Peyer's patch (tissue), 4 donors: ENCODE measurements at regions not wholly inside any gene's neighbourhood (a gene's known extent, or its start where the extent isn't known, plus 50 kb on each side); places are given as distances from the start of the nearest gene placed in this dataset.

Experiments used
- DNase-seq, 3 donors: peaks; one replicate each; pipeline ENCODE4 v3.0.0-alpha.2; 2017 to 2019
- H3K27ac ChIP-seq, 4 donors: fragments of 200-600 bp; sonication (generic); one replicate each; pipeline ENCODE4 v1.5.1; 2016 to 2019
- H3K27me3 ChIP-seq, 2 donors: fragments of 200-600 bp; sonication (generic); one replicate each; pipeline ENCODE4 v1.5.1; 2019
- H3K36me3 ChIP-seq, 3 donors: fragments of 200-600 bp; sonication (generic); one replicate each; pipeline ENCODE4 v1.5.1; 2016 to 2019
- H3K4me1 ChIP-seq, 4 donors: fragments of 200-600 bp; sonication (generic); one replicate each; pipeline ENCODE4 v1.5.1; 2016 to 2019
- H3K4me3 ChIP-seq, 4 donors: fragments of 200-600 bp; sonication (generic); 1 replicate in 3 of 4; 2 replicates in 1 of 4; pipeline ENCODE4 v1.5.1; 2016 to 2019; ENCODE audit warnings: mild to moderate bottlenecking in 1 of 4
- H3K9me3 ChIP-seq, 4 donors: fragments of 200-600 bp; sonication (generic); one replicate each; pipeline ENCODE4 v1.5.1; 2016 to 2019; ENCODE audit warnings: mild to moderate bottlenecking in 1 of 4
- CTCF ChIP-seq, 6 experiments: fragments of 450-650 bp in 4 of 6; fragments of 200-600 bp in 2 of 6; sonication (generic) in 1 of 6; IDR thresholded peaks; one replicate each; pipeline ENCODE4 v1.5.1; 2017 to 2019; ENCODE audit warnings: antibody characterized with exemption in 6 of 6, mild to moderate bottlenecking in 3 of 6, moderate library complexity in 1 of 6
- POLR2A ChIP-seq, 2 donors: fragments of 450-650 bp; IDR thresholded peaks; one replicate each; pipeline ENCODE4 v1.5.1; 2017; ENCODE audit warnings: antibody characterized with exemption in 2 of 2, mild to moderate bottlenecking in 2 of 2, moderate library complexity in 2 of 2

DNA sequence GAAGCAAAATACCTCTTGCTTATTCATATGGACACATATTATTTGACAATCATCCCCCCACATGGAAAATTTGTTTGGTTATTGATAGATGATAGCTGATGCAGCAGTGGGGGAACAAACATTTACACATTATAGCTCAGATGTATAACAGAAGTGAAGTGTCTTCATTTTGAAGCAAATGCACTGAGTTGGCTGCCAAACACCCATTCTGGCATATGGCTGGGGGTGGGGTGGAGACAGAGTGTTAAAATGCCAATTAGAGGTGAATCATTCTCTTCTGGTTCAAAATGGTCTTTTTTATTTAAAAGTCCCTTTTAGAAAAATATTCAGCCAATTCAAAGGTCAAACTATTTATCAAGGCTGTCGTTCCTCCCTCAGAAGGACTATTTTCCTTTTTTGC lies 157.3 kb upstream of the TRPC6 start:
- H3K36me3 ChIP-seq, result no peaks in the 10 kb centered on the region
- no peaks in the 10 kb centered on the region for H3K9me3 ChIP-seq
- DNase-seq, result no peak
- no peak overlapping the region for H3K27ac ChIP-seq
- no peak overlapping the region for H3K4me3 ChIP-seq
- no peaks in the 10 kb centered on the region for H3K27me3 ChIP-seq
- H3K4me1 ChIP-seq, result no peaks in the 10 kb centered on the region
- TF ChIP-seq CTCF (IDR thresholded peaks at IDR 0.05), result no peak
- no peak for TF ChIP-seq POLR2A (IDR thresholded peaks at IDR 0.05)

- Histone ChIP-seq H3K36me3 (no peaks in the 10 kb centered on the region), H3K27ac (no peak overlapping the region), H3K9me3 (no peaks in the 10 kb centered on the region), H3K4me1 (no peaks in the 10 kb centered on the region), H3K4me3 (no peak overlapping the region), H3K27me3 (no peaks in the 10 kb centered on the region)
- no peak for DNase-seq
- TF ChIP-seq POLR2A (IDR thresholded peaks at IDR 0.05) (no peak), CTCF (IDR thresholded peaks at IDR 0.05) (no peak)
Observed at GRCh38 chr11:101738452-101738851, 154.6 kb upstream of the TRPC6 start.

- Histone ChIP-seq H3K36me3 (no peaks in the 10 kb centered on the region), H3K27ac (no peak overlapping the region), H3K4me1 (no peaks in the 10 kb centered on the region), H3K4me3 (no peak overlapping the region), H3K27me3 (no peaks in the 10 kb centered on the region), H3K9me3 (no peaks in the 10 kb centered on the region)
- TF ChIP-seq CTCF (IDR thresholded peaks at IDR 0.05) (no peak), POLR2A (IDR thresholded peaks at IDR 0.05) (no peak)
- DNase-seq, result no peak
Observed at GRCh38 chr11:101729406-101730078, 145.7 kb upstream of the TRPC6 start.

- TF ChIP-seq CTCF (IDR thresholded peaks at IDR 0.05), result no peak
- TF ChIP-seq POLR2A (IDR thresholded peaks at IDR 0.05), result no peak
- Histone ChIP-seq H3K27ac (no peak overlapping the region), H3K36me3 (no peaks in the 10 kb centered on the region), H3K9me3 (no peaks in the 10 kb centered on the region), H3K4me3 (no peak overlapping the region), H3K4me1 (no peaks in the 10 kb centered on the region), H3K27me3 (no peaks in the 10 kb centered on the region)
- DNase-seq, result no peak
Observed at GRCh38 chr11:101727451-101727850, 143.6 kb upstream of the TRPC6 start.

DNA sequence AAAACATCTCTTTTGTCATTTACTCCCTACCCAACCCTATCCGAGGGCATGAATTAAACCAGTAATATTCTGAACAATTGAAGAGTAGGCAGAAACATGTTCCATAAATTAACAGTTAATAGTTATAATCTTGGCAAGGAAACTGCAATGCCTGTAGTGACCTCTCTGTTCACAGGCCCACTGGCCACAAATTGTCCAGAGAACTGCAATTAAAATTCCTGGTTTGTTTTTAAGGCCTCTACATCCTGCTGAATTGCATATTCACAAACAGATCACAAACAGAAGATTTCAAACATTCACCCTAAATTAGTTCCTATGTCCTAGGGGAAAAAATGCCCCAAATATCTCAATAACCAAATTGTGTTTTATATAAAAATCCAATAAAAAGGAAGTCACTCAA lies 143.2 kb upstream of the TRPC6 start:
- Histone ChIP-seq H3K9me3 (no peaks in the 10 kb centered on the region), H3K27ac (peak overlapping the region in 1 of 4 donors; percentile 13), H3K27me3 (no peaks in the 10 kb centered on the region), H3K4me3 (no peak overlapping the region), H3K4me1 (no peaks in the 10 kb centered on the region), H3K36me3 (no peaks in the 10 kb centered on the region)
- DNase-seq, result no peak
- TF ChIP-seq CTCF (IDR thresholded peaks at IDR 0.05), result no peak
- no peak for TF ChIP-seq POLR2A (IDR thresholded peaks at IDR 0.05)

GRCh38 chr11:101723371-101723770 lies 139.6 kb upstream of the TRPC6 start:
- Histone ChIP-seq H3K27ac (no peak overlapping the region), H3K9me3 (no peaks in the 10 kb centered on the region), H3K4me3 (no peak overlapping the region), H3K36me3 (no peaks in the 10 kb centered on the region), H3K4me1 (no peaks in the 10 kb centered on the region), H3K27me3 (no peaks in the 10 kb centered on the region)
- TF ChIP-seq CTCF (IDR thresholded peaks at IDR 0.05) (no peak), POLR2A (IDR thresholded peaks at IDR 0.05) (no peak)
- DNase-seq, result no peak
